Stimulated activated CD8-positive, alpha-beta memory T cell treated with anti-CD3 and anti-CD28 coated beads, Interleukin-4, amount 100 ng/mL, for 24 hours (primary cell): ENCODE measurements at regions not wholly inside any gene's neighbourhood (a gene's known extent, or its start where the extent isn't known, plus 50 kb on each side); places are given as distances from the start of the nearest gene placed in this dataset.

Experiments
- DNase-seq: peaks from one replicate; pipeline ENCODE4 v3.0.0-alpha.2; 2020; ENCODE audit warnings: low read depth

- no peak for DNase-seq
Observed at GRCh38 chr5:125327676-125328075, 581.2 kb upstream of the ZNF608 start.

- no peak for DNase-seq
Observed at GRCh38 chr5:125331987-125332598, 585.7 kb upstream of the ZNF608 start.

- no peak for DNase-seq
Observed at GRCh38 chr5:125333416-125333815, 587.0 kb upstream of the ZNF608 start.

GRCh38 chr5:125336401-125336800, 590.0 kb upstream of the ZNF608 start:
- DNase-seq, result no peak

- DNase-seq, result no peak
Observed at GRCh38 chr5:125337294-125337693, 590.9 kb upstream of the ZNF608 start.

- DNase-seq, result no peak
Observed at GRCh38 chr5:125338440-125339174, 592.2 kb upstream of the ZNF608 start.

GRCh38 chr5:125341436-125341835, 595.0 kb upstream of the ZNF608 start:
- no peak for DNase-seq

GRCh38 chr5:125343015-125343414, 596.6 kb upstream of the ZNF608 start:
- DNase-seq, result no peak

- no peak for DNase-seq
Observed at GRCh38 chr5:125346316-125346715, 599.9 kb upstream of the ZNF608 start.

- no peak for DNase-seq
Observed at GRCh38 chr5:125348221-125348692, 601.8 kb upstream of the ZNF608 start.

GRCh38 chr5:125348936-125349831, 602.7 kb upstream of the ZNF608 start:
- DNase-seq, result no peak

GRCh38 chr5:125357660-125358059, 611.2 kb upstream of the ZNF608 start:
- DNase-seq, result no peak

GRCh38 chr5:125365747-125366146, 619.3 kb upstream of the ZNF608 start:
- no peak for DNase-seq

GRCh38 chr5:125367702-125368101, 621.3 kb upstream of the ZNF608 start:
- no peak for DNase-seq

GRCh38 chr5:125370461-125371205, 624.2 kb upstream of the ZNF608 start:
- no peak for DNase-seq

- no peak for DNase-seq
Observed at GRCh38 chr5:125372694-125373631, 626.5 kb upstream of the ZNF608 start.

- no peak for DNase-seq
Observed at GRCh38 chr5:125375143-125375542, 628.7 kb upstream of the ZNF608 start.

- DNase-seq, result no peak
Observed at GRCh38 chr5:125376059-125376641, 629.7 kb upstream of the ZNF608 start.

GRCh38 chr5:125377141-125377540, 630.7 kb upstream of the ZNF608 start:
- DNase-seq, result no peak

GRCh38 chr5:125381290-125381689, 634.9 kb upstream of the ZNF608 start:
- no peak for DNase-seq
